Astrocyte (in vitro differentiated cells and primary cell): ENCODE measurements at regions not wholly inside any gene's neighbourhood (a gene's known extent, or its start where the extent isn't known, plus 50 kb on each side); places are given as distances from the start of the nearest gene placed in this dataset.
"Not testable (repeated sequence)": the region's sequence is repeated elsewhere in the genome, so short reads cannot be mapped to it uniquely, and the experiment has no call there.

Source experiments
- DNase-seq: peaks from one replicate; pipeline ENCODE4 v3.0.0-alpha.2; 2010; ENCODE audit warnings: low read depth
- FAIRE-seq: peaks from 2 replicates; lab custom pipeline; 2011; peaks lifted over from hg19 to GRCh38; lab: Jason Lieb, UNC
- H2AFZ ChIP-seq: 2 replicates; pipeline ENCODE4 v1.6.0; 2012; ENCODE audit warnings: low read depth, low read length, inconsistent platforms
- H3K27ac ChIP-seq: 2 replicates; pipeline ENCODE4 v1.5.1; 2011; ENCODE audit warnings: low read depth, low read length, inconsistent platforms
- H3K27me3 ChIP-seq: 2 replicates; pipeline ENCODE4 v1.6.0; 2011; ENCODE audit warnings: low read length, inconsistent platforms; ENCODE audit not compliant: insufficient read depth
- H3K36me3 ChIP-seq: 2 replicates; pipeline ENCODE4 v1.5.1; 2011; ENCODE audit warnings: low read length, inconsistent platforms; ENCODE audit not compliant: insufficient read depth
- H3K4me1 ChIP-seq: 2 replicates; pipeline ENCODE4 v1.5.1; 2011; ENCODE audit warnings: low read length, inconsistent platforms; ENCODE audit not compliant: insufficient read depth
- H3K4me2 ChIP-seq: 2 replicates; pipeline ENCODE4 v1.6.0; 2012; ENCODE audit warnings: low read length, inconsistent platforms
- H3K4me3 ChIP-seq: 2 replicates; pipeline ENCODE4 v1.5.1; 2011; ENCODE audit warnings: low read depth, mild to moderate bottlenecking, low read length, inconsistent platforms; ENCODE audit not compliant: insufficient read depth
- H3K79me2 ChIP-seq: 2 replicates; pipeline ENCODE4 v1.6.0; 2012; ENCODE audit warnings: mild to moderate bottlenecking, low read length, inconsistent platforms; ENCODE audit not compliant: insufficient read depth
- H3K9ac ChIP-seq: 2 replicates; pipeline ENCODE4 v1.6.0; 2012; ENCODE audit warnings: mild to moderate bottlenecking, low read length, inconsistent platforms
- H3K9me3 ChIP-seq: 2 replicates; pipeline ENCODE4 v1.5.1; 2012; ENCODE audit warnings: low read depth, mild to moderate bottlenecking, low read length, inconsistent platforms; ENCODE audit not compliant: insufficient read depth
- H4K20me1 ChIP-seq: 2 replicates; pipeline ENCODE4 v1.6.0; 2012; ENCODE audit warnings: low read length, inconsistent platforms; ENCODE audit not compliant: insufficient read depth
- H3K27ac Mint-ChIP-seq: one replicate; pipeline ENCODE4 v1.8.0; 2021; ENCODE audit warnings: mild to moderate bottlenecking, mixed read lengths; ENCODE audit not compliant: unreplicated experiment
- H3K27me3 Mint-ChIP-seq: one replicate; pipeline ENCODE4 v1.8.0; 2021; ENCODE audit warnings: low read depth, mixed read lengths; ENCODE audit not compliant: unreplicated experiment
- H3K36me3 Mint-ChIP-seq: one replicate; pipeline ENCODE4 v1.8.0; 2021; ENCODE audit warnings: low read depth, mixed read lengths; ENCODE audit not compliant: unreplicated experiment
- H3K4me1 Mint-ChIP-seq: one replicate; pipeline ENCODE4 v1.8.0; 2021; ENCODE audit warnings: low read depth, mixed read lengths; ENCODE audit not compliant: unreplicated experiment
- H3K4me3 Mint-ChIP-seq: one replicate; pipeline ENCODE4 v1.8.0; 2021; ENCODE audit warnings: mild to moderate bottlenecking, moderate library complexity, mixed read lengths; ENCODE audit not compliant: unreplicated experiment
- H3K9me3 Mint-ChIP-seq: one replicate; pipeline ENCODE4 v1.8.0; 2021; ENCODE audit warnings: mild to moderate bottlenecking, mixed read lengths; ENCODE audit not compliant: unreplicated experiment
- EZH2 ChIP-seq: IDR thresholded peaks from 2 replicates; pipeline ENCODE4 v1.6.1; 2012; ENCODE audit warnings: mild to moderate bottlenecking, low read length, inconsistent platforms; ENCODE audit not compliant: insufficient read depth
- TF ChIP-seq, protein P1 (sequence below): IDR thresholded peaks from 2 replicates; pipeline ENCODE4 v1.5.1; 2011; ENCODE audit warnings: low read depth, mild to moderate bottlenecking, inconsistent platforms, low read length, moderate library complexity; ENCODE audit not compliant: insufficient read depth

GRCh38 chr1:64404202-64404601 is 65.7 kb upstream of the CACHD1 start:
- no peaks in the 10 kb centered on the region for H3K36me3 Mint-ChIP-seq
- DNase-seq (no peak), FAIRE-seq (no peak)
- Histone ChIP-seq H3K27me3 (no peaks in the 10 kb centered on the region), H3K79me2 (no peaks in the 10 kb centered on the region), H3K9ac (no peak overlapping the region), H3K36me3 (no peaks in the 10 kb centered on the region), H4K20me1 (no peaks in the 10 kb centered on the region), H3K9me3 (no peaks in the 10 kb centered on the region), H3K4me1 (peaks cover 9% of the 10 kb centered on the region), H3K4me3 (no peak overlapping the region), H2AFZ (no peak overlapping the region), H3K4me2 (no peak overlapping the region), H3K27ac (no peak overlapping the region)
- peaks cover 5% of the 10 kb centered on the region for H3K27me3 Mint-ChIP-seq
- H3K27ac Mint-ChIP-seq, result no peak overlapping the region
- H3K9me3 Mint-ChIP-seq, result peaks cover 2% of the 10 kb centered on the region
- no peak for TF ChIP-seq EZH2
- TF ChIP-seq, protein P1, sequence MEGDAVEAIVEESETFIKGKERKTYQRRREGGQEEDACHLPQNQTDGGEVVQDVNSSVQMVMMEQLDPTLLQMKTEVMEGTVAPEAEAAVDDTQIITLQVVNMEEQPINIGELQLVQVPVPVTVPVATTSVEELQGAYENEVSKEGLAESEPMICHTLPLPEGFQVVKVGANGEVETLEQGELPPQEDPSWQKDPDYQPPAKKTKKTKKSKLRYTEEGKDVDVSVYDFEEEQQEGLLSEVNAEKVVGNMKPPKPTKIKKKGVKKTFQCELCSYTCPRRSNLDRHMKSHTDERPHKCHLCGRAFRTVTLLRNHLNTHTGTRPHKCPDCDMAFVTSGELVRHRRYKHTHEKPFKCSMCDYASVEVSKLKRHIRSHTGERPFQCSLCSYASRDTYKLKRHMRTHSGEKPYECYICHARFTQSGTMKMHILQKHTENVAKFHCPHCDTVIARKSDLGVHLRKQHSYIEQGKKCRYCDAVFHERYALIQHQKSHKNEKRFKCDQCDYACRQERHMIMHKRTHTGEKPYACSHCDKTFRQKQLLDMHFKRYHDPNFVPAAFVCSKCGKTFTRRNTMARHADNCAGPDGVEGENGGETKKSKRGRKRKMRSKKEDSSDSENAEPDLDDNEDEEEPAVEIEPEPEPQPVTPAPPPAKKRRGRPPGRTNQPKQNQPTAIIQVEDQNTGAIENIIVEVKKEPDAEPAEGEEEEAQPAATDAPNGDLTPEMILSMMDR, result no peak
- peaks cover 12% of the 10 kb centered on the region for H3K4me1 Mint-ChIP-seq
- H3K4me3 Mint-ChIP-seq, result no peak overlapping the region

GRCh38 chr1:64405833-64406232 is 64.1 kb upstream of the CACHD1 start:
- no peak overlapping the region for H3K27ac Mint-ChIP-seq
- no peak overlapping the region for H3K4me2 ChIP-seq
- no peak overlapping the region for H2AFZ ChIP-seq
- H3K4me3 ChIP-seq, result no peak overlapping the region
- H3K36me3 ChIP-seq, result no peaks in the 10 kb centered on the region
- FAIRE-seq (no peak), DNase-seq (no peak)
- no peaks in the 10 kb centered on the region for H3K36me3 Mint-ChIP-seq
- TF ChIP-seq, protein P1, result no peak
- TF ChIP-seq EZH2, result no peak
- H3K4me3 Mint-ChIP-seq, result no peak overlapping the region
- H3K27me3 Mint-ChIP-seq, result peaks cover 5% of the 10 kb centered on the region
- peaks cover 2% of the 10 kb centered on the region for H3K9me3 Mint-ChIP-seq
- no peaks in the 10 kb centered on the region for H4K20me1 ChIP-seq
- no peak overlapping the region for H3K27ac ChIP-seq
- H3K9ac ChIP-seq, result no peak overlapping the region
- H3K9me3 ChIP-seq, result no peaks in the 10 kb centered on the region
- peaks cover 9% of the 10 kb centered on the region for H3K4me1 ChIP-seq
- no peaks in the 10 kb centered on the region for H3K27me3 ChIP-seq
- peaks cover 12% of the 10 kb centered on the region for H3K4me1 Mint-ChIP-seq
- H3K79me2 ChIP-seq, result no peaks in the 10 kb centered on the region

GRCh38 chr1:64410217-64410616 is 59.7 kb upstream of the CACHD1 start:
- no peak overlapping the region for H2AFZ ChIP-seq

GRCh38 chr1:64414855-64415546 is 54.9 kb upstream of the CACHD1 start:
- not testable (repeated sequence) for H3K4me3 Mint-ChIP-seq, H3K79me2 ChIP-seq, H3K27ac Mint-ChIP-seq, H3K9me3 Mint-ChIP-seq, H3K4me3 ChIP-seq, H3K27me3 Mint-ChIP-seq, FAIRE-seq, H2AFZ ChIP-seq, H3K9ac ChIP-seq, H3K4me2 ChIP-seq, H3K4me1 Mint-ChIP-seq, H3K4me1 ChIP-seq, H3K9me3 ChIP-seq, H3K27ac ChIP-seq, H3K36me3 ChIP-seq, DNase-seq, H3K27me3 ChIP-seq, H4K20me1 ChIP-seq, H3K36me3 Mint-ChIP-seq

More at GRCh38 chr1:64410217-64410616, 59.7 kb upstream of the CACHD1 start:
- H3K4me2 ChIP-seq, result no peak overlapping the region
- no peaks in the 10 kb centered on the region for H3K36me3 ChIP-seq
- Mint-ChIP-seq H3K4me3 (no peak overlapping the region), H3K27ac (no peak overlapping the region), H3K36me3 (no peaks in the 10 kb centered on the region), H3K9me3 (peaks cover 2% of the 10 kb centered on the region), H3K27me3 (peaks cover 1% of the 10 kb centered on the region), H3K4me1 (no peaks in the 10 kb centered on the region)
- no peaks in the 10 kb centered on the region for H3K27me3 ChIP-seq
- no peak overlapping the region for H3K4me3 ChIP-seq
- H4K20me1 ChIP-seq, result no peaks in the 10 kb centered on the region
- no peak overlapping the region for H3K27ac ChIP-seq
- H3K9me3 ChIP-seq, result no peaks in the 10 kb centered on the region
- H3K9ac ChIP-seq, result no peak overlapping the region
- H3K79me2 ChIP-seq, result no peaks in the 10 kb centered on the region
- FAIRE-seq (no peak), DNase-seq (no peak)
- TF ChIP-seq, protein P1, result no peak
- no peak for TF ChIP-seq EZH2
- H3K4me1 ChIP-seq, result no peaks in the 10 kb centered on the region
